ENCODE measurements at regions not wholly inside any gene's neighbourhood (a gene's known extent, or its start where the extent isn't known, plus 50 kb on each side); places are given as distances from the start of the nearest gene placed in this dataset.
A peak's percentile ranks its signal among the peaks of the same experiment; 100 is the strongest.

DNA sequence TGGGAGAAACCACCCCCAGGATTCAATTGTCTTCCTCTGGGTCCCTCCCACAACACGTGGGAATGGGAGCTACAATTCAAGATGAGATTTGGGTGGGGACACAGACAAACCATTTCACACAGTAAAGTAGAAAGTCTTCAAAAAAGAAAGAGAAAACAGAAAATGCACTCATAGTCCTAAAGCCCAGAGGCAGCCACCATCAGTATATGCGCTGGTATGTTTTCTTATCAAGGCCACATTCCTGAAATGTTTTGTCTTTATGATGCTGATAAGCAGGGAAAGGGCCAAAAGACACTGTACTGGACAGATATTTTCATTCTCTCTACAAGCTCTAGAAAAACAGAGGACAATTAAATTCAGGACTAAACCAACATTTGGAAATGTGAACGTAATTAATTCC is 375.8 kb upstream of the TSHZ3 start:
- H2AK5ac ChIP-seq (ENCODE audit: low read depth, low read length), result no peak overlapping the region
- no peaks in the 10 kb centered on the region for H4K20me1 ChIP-seq (replicated peaks in 1 of 2; ENCODE audit: control insufficient read depth in 1 of 2, insufficient read depth in 2 of 2, low read length in 2 of 2)
- no peak overlapping the region for H3K9ac ChIP-seq (replicated peaks in 1 of 4; ENCODE audit: extremely low read depth in 1 of 4, low read depth in 3 of 4, low read length in 3 of 4)
- H3K18ac ChIP-seq (ENCODE audit: extremely low read depth, low read length), result no peak overlapping the region
- 78% methylated on average over 3 of the region's 3 CpGs; no CpG with 5 or more reads in 1 of the 2 experiments for WGBS, 2 experiments (ENCODE audit: extremely low coverage in 1 of 2, insufficient coverage in 1 of 2, insufficient read length in 1 of 2, insufficient replicate concordance in 2 of 2, low coverage in 1 of 2, low lambda C conversion rate in 2 of 2, missing lambda C conversion rate in 1 of 2)
- no peak overlapping the region for H2BK5ac ChIP-seq (ENCODE audit: low read depth, low read length)
- no peak overlapping the region for H4K5ac ChIP-seq (ENCODE audit: insufficient read length, low read depth, low read length)
- no peaks in the 10 kb centered on the region for H3K23me2 ChIP-seq (ENCODE audit: low read depth, low read length)
- no peaks in the 10 kb centered on the region for H3K9me3 ChIP-seq (ENCODE audit: insufficient read depth in 2 of 2, low read depth in 1 of 2, low read length in 1 of 2)
- no peak overlapping the region for H2BK20ac ChIP-seq (ENCODE audit: low read length)
- no peak overlapping the region for H3K27ac ChIP-seq (ENCODE audit: low read depth, low read length)
- ChIA-PET CTCF (ENCODE audit: partially characterized antibody) (interaction anchor here (0.5 kb wide), 1 partner anchor 456 kb away, joined by 4 read pairs; no protein-coding TSS in a partner anchor), POLR2A (ENCODE audit: partially characterized antibody) (no interaction called here)
- H3K79me2 ChIP-seq (ENCODE audit: control insufficient read depth in 1 of 2, insufficient read depth in 2 of 2, low read length in 2 of 2), result no peaks in the 10 kb centered on the region
- H3K79me1 ChIP-seq (ENCODE audit: low read depth, low read length), result no peaks in the 10 kb centered on the region
- no peaks in the 10 kb centered on the region for H3K27me3 ChIP-seq (replicated peaks in 1 of 4; ENCODE audit: control insufficient read depth in 3 of 4, extremely low read depth in 1 of 4, insufficient read depth in 3 of 4, low read length in 3 of 4)
- no peak overlapping the region for H3K23ac ChIP-seq (ENCODE audit: insufficient read length)
- no peak overlapping the region for H4K91ac ChIP-seq (replicated peaks; ENCODE audit: insufficient read length, low read length)
- no peak for DNase-seq (ENCODE audit: low read depth in 1 of 2, low spot score in 2 of 2)
- peak; percentile 73 for TF ChIP-seq TEAD4 (IDR thresholded peaks at IDR 0.05; ENCODE audit: low read depth, low read length)
- TF ChIP-seq, protein P1, sequence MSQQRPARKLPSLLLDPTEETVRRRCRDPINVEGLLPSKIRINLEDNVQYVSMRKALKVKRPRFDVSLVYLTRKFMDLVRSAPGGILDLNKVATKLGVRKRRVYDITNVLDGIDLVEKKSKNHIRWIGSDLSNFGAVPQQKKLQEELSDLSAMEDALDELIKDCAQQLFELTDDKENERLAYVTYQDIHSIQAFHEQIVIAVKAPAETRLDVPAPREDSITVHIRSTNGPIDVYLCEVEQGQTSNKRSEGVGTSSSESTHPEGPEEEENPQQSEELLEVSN (IDR thresholded peaks at IDR 0.05), result no peak
- H3K4me1 ChIP-seq (replicated peaks in 1 of 4; ENCODE audit: control insufficient read depth in 3 of 4, insufficient read depth in 4 of 4, low read length in 3 of 4), result peaks cover 0 to 2% (median 0%) of the 10 kb centered on the region in 4 experiments; a peak in 2 of 7 replicates
- no peak overlapping the region for H3K4me2 ChIP-seq (ENCODE audit: insufficient read depth in 1 of 2, low read depth in 2 of 2, low read length in 2 of 2)
- FAIRE-seq, result no peak
- no peak overlapping the region for H2BK12ac ChIP-seq (ENCODE audit: low read depth, low read length)
- H2BK15ac ChIP-seq (ENCODE audit: low read length), result no peak overlapping the region
- H3K36me3 ChIP-seq (ENCODE audit: control insufficient read depth in 2 of 4, insufficient read depth in 4 of 4, low read length in 3 of 4), result no peaks in the 10 kb centered on the region; a peak in 1 of 8 replicates
- no peak overlapping the region for H3K56ac ChIP-seq (replicated peaks; ENCODE audit: insufficient read length, low read depth, low read length)
- H2AFZ ChIP-seq (ENCODE audit: low read length), result no peak overlapping the region
- H4K8ac ChIP-seq (ENCODE audit: extremely low read depth, insufficient read depth, low read length), result no peak overlapping the region
- no peak overlapping the region for H2BK120ac ChIP-seq (replicated peaks; ENCODE audit: low read depth, low read length)
- H3K4ac ChIP-seq (replicated peaks; ENCODE audit: insufficient read length, low read depth, low read length), result no peak overlapping the region
- H3K14ac ChIP-seq (ENCODE audit: insufficient read length), result no peak overlapping the region
- no peak overlapping the region for H3K4me3 ChIP-seq (ENCODE audit: extremely low read depth in 1 of 4, insufficient read depth in 2 of 4, low read depth in 3 of 4, low read length in 4 of 4)
